B cell (primary cell): ENCODE measurements at regions not wholly inside any gene's neighbourhood (a gene's known extent, or its start where the extent isn't known, plus 50 kb on each side); places are given as distances from the start of the nearest gene placed in this dataset.

Experiments
- ATAC-seq: fragments of 200-7000 bp; cut with Tn5 transposase; one replicate; pipeline ENCODE4 v1.10.0; 2021; ENCODE audit warnings: low read depth, mild to moderate bottlenecking, moderate number of reproducible peaks, moderate library complexity
- CTCF ChIA-PET: fragments of 350-600 bp; sonication (Branson Sonifier 250); formaldehyde crosslinking; loops from one replicate; lab custom pipeline; 2021; ENCODE audit warnings: antibody characterized with exemption, inconsistent platforms; lab: Charles Lee
- POLR2A ChIA-PET: fragments of 350-600 bp; sonication (Branson Sonifier 250); formaldehyde crosslinking; loops from one replicate; lab custom pipeline; 2021; ENCODE audit warnings: antibody characterized with exemption; lab: Charles Lee
- DNase-seq: peaks from one replicate; pipeline ENCODE4 v3.0.0; 2013
- H2AFZ ChIP-seq: 2 replicates; pipeline ENCODE4 v1.6.1; 2012; ENCODE audit warnings: mild to moderate bottlenecking, low read depth, low read length; ENCODE audit not compliant: insufficient read depth, poor library complexity, severe bottlenecking
- H3K27ac ChIP-seq, 2 donors: 1 replicate in 1 of 2; 2 replicates in 1 of 2; pipeline ENCODE4 v1.5.1; 2012 to 2013; ENCODE audit warnings: low read length in 2 of 2, mild to moderate bottlenecking in 2 of 2, moderate library complexity in 1 of 2
- H3K27me3 ChIP-seq, 4 experiments: fragments of 200-600 bp in 1 of 4; sonication (generic) in 1 of 4; replicated peaks in 1 of 4; 1 replicate in 2 of 4; 2 replicates in 2 of 4; pipeline versions ENCODE4 v1.6.1 to v1.7.0; 2013 to 2016; ENCODE audit warnings: low read length in 3 of 4, mild to moderate bottlenecking in 2 of 4, mixed read lengths in 1 of 4, moderate library complexity in 1 of 4; ENCODE audit not compliant: insufficient read depth in 4 of 4, control insufficient read depth in 3 of 4; ENCODE audit errors: control extremely low read depth in 1 of 4
- H3K36me3 ChIP-seq, 2 experiments: replicated peaks in 1 of 2; 1 replicate in 1 of 2; 2 replicates in 1 of 2; pipeline versions ENCODE4 v1.6.1 to v1.7.1; 2013; ENCODE audit warnings: low read length in 1 of 2; ENCODE audit not compliant: insufficient read depth in 2 of 2, control insufficient read depth in 1 of 2; ENCODE audit errors: control extremely low read depth in 1 of 2, extremely low read depth in 1 of 2
- H3K4me1 ChIP-seq, 2 donors: fragments of 200-600 bp in 1 of 2; sonication (generic) in 1 of 2; 1 replicate in 1 of 2; 2 replicates in 1 of 2; pipeline versions ENCODE4 v1.5.1 to v1.6.1; 2013 to 2017; ENCODE audit warnings: low read length in 2 of 2; ENCODE audit not compliant: control insufficient read depth in 2 of 2, insufficient read depth in 2 of 2
- H3K4me2 ChIP-seq: replicated peaks from 2 replicates; pipeline ENCODE3; 2012; ENCODE audit warnings: mild to moderate bottlenecking, low read depth, low read length; ENCODE audit not compliant: poor library complexity, severe bottlenecking
- H3K4me3 ChIP-seq, 5 experiments: fragments of 200-600 bp in 1 of 5; sonication (generic) in 1 of 5; 1 replicate in 3 of 5; 2 replicates in 2 of 5; pipeline versions ENCODE4 v1.5.1 to v1.7.0; 2011 to 2016; ENCODE audit warnings: low read length in 4 of 5, mild to moderate bottlenecking in 4 of 5, low read depth in 2 of 5, control low read depth in 1 of 5, moderate library complexity in 1 of 5; ENCODE audit not compliant: insufficient read depth in 1 of 5; ENCODE audit errors: control extremely low read depth in 1 of 5, extremely low read depth in 1 of 5
- H3K79me2 ChIP-seq: fragments of 200-600 bp; sonication (generic); one replicate; pipeline ENCODE4 v1.6.0; 2016; ENCODE audit warnings: low read length; ENCODE audit not compliant: control insufficient read depth, insufficient read depth
- H3K9ac ChIP-seq: fragments of 200-600 bp; sonication (generic); 2 replicates; pipeline ENCODE4 v1.6.1; 2017; ENCODE audit warnings: mild to moderate bottlenecking, low read length, moderate library complexity
- H3K9me3 ChIP-seq, 3 donors: one replicate each; pipeline versions ENCODE4 v1.6.1 to v1.7.1; 2013; ENCODE audit warnings: low read length in 2 of 3; ENCODE audit not compliant: control insufficient read depth in 2 of 3, insufficient read depth in 1 of 3; ENCODE audit errors: control extremely low read depth in 1 of 3
- H4K20me1 ChIP-seq: 2 replicates; pipeline ENCODE4 v1.6.0; 2012; ENCODE audit warnings: mild to moderate bottlenecking, low read length; ENCODE audit not compliant: insufficient read depth, control insufficient read depth, poor library complexity, severe bottlenecking
- H3K27ac Mint-ChIP-seq: one replicate; pipeline ENCODE4 v1.8.0; 2021; ENCODE audit warnings: mixed read lengths
- H3K27me3 Mint-ChIP-seq: one replicate; pipeline ENCODE4 v1.8.0; 2021; ENCODE audit warnings: mixed read lengths
- H3K4me1 Mint-ChIP-seq: one replicate; pipeline ENCODE4 v1.8.0; 2021; ENCODE audit warnings: mixed read lengths
- H3K4me3 Mint-ChIP-seq: one replicate; pipeline ENCODE4 v1.8.0; 2021; ENCODE audit warnings: mixed read lengths
- H3K9me3 Mint-ChIP-seq: one replicate; pipeline ENCODE4 v1.8.0; 2022; ENCODE audit warnings: mixed read lengths; ENCODE audit not compliant: insufficient read depth
- CTCF ChIP-seq: fragments of 200-600 bp; IDR thresholded peaks from one replicate; pipeline ENCODE4 v1.8.0; 2022; ENCODE audit warnings: antibody characterized with exemption, mild to moderate bottlenecking
- EZH2 ChIP-seq: IDR thresholded peaks from 2 replicates; pipeline ENCODE4 v1.6.1; 2012; ENCODE audit warnings: borderline replicate concordance, low read depth, mild to moderate bottlenecking, moderate library complexity, low read length; ENCODE audit not compliant: insufficient read depth, poor library complexity, severe bottlenecking
- WGBS: methylation state at CpG from one replicate; pipeline ENCODE4 v1.1.5; 2013; ENCODE audit warnings: missing lambda C conversion rate; ENCODE audit not compliant: insufficient coverage; 5-methylcytosine and 5-hydroxymethylcytosine counted together
- intact Hi-C: fragments of 100-400 bp; cut with micrococcal nuclease; formaldehyde crosslinking; loops from one replicate; pipeline ENCODE4 v1.10.0; 2022

GRCh38 chr4:189835505-189835904, 105.2 kb upstream of the FRG1 start:
- peaks cover 6% of the 10 kb centered on the region for H3K9me3 Mint-ChIP-seq
- no peak for TF ChIP-seq EZH2
- TF ChIP-seq CTCF, result no peak
- DNase-seq (no peak), ATAC-seq (no peak)
- ChIA-PET POLR2A (no interaction called here), CTCF (no interaction called here)
- Histone ChIP-seq H4K20me1 (no peaks in the 10 kb centered on the region), H3K27ac (no peak overlapping the region), H3K4me3 (no peak overlapping the region), H3K4me2 (no peak overlapping the region), H3K4me1 (no peaks in the 10 kb centered on the region), H3K36me3 (no peaks in the 10 kb centered on the region), H2AFZ (no peak overlapping the region), H3K27me3 (no peaks in the 10 kb centered on the region), H3K9me3 (no peaks in the 10 kb centered on the region), H3K79me2 (no peaks in the 10 kb centered on the region), H3K9ac (no peak overlapping the region)
- no peak overlapping the region for H3K4me3 Mint-ChIP-seq
- no peaks in the 10 kb centered on the region for H3K27me3 Mint-ChIP-seq
- intact Hi-C loops, result no loop called here
- H3K4me1 Mint-ChIP-seq, result no peaks in the 10 kb centered on the region
- WGBS, result 80% methylated on average over 1 of the region's 1 CpG
- no peak overlapping the region for H3K27ac Mint-ChIP-seq

GRCh38 chr4:189837471-189837870, 103.2 kb upstream of the FRG1 start:
- Histone ChIP-seq H3K4me1 (no peaks in the 10 kb centered on the region), H3K27me3 (no peaks in the 10 kb centered on the region), H4K20me1 (no peaks in the 10 kb centered on the region), H2AFZ (no peak overlapping the region), H3K36me3 (no peaks in the 10 kb centered on the region), H3K4me2 (no peak overlapping the region), H3K27ac (no peak overlapping the region), H3K9ac (no peak overlapping the region), H3K79me2 (no peaks in the 10 kb centered on the region), H3K4me3 (no peak overlapping the region), H3K9me3 (no peaks in the 10 kb centered on the region)
- intact Hi-C loops, result no loop called here
- no peak for DNase-seq
- WGBS, result 76% methylated on average over 5 of the region's 5 CpGs
- Mint-ChIP-seq H3K9me3 (peaks cover 6% of the 10 kb centered on the region), H3K27ac (no peak overlapping the region), H3K4me3 (no peak overlapping the region), H3K27me3 (no peaks in the 10 kb centered on the region), H3K4me1 (no peaks in the 10 kb centered on the region)
- ChIA-PET CTCF (no interaction called here), POLR2A (no interaction called here)
- TF ChIP-seq EZH2, result no peak
- no peak for TF ChIP-seq CTCF
- no peak for ATAC-seq
